RWPE1 (cell line): ENCODE measurements at regions not wholly inside any gene's neighbourhood (a gene's known extent, or its start where the extent isn't known, plus 50 kb on each side); places are given as distances from the start of the nearest gene placed in this dataset.

Experiments
- CTCF ChIA-PET: fragments of 350-600 bp; sonication (Branson Sonifier 250); formaldehyde crosslinking; extraction: SDS; loops from one replicate; lab custom pipeline; 2021; lab: Yijun Ruan, JAX
- POLR2A ChIA-PET: fragments of 400-600 bp; formaldehyde crosslinking; extraction: SDS; loops from one replicate; lab custom pipeline; 2020; ENCODE audit warnings: antibody characterized with exemption; ENCODE audit not compliant: low non-redundant PET; lab: Yijun Ruan, JAX
- DNase-seq: peaks from one replicate; pipeline ENCODE4 v3.0.0; 2012; ENCODE audit warnings: low spot score
- H3K27ac ChIP-seq: fragments of 450-650 bp; 2 replicates; pipeline ENCODE4 v1.5.1; 2017
- TF ChIP-seq, protein P1 (sequence below): fragments of 450-650 bp; conservative IDR thresholded peaks from 2 replicates; pipeline ENCODE4 v1.5.1; 2017; ENCODE audit warnings: low read depth, mild to moderate bottlenecking

DNA sequence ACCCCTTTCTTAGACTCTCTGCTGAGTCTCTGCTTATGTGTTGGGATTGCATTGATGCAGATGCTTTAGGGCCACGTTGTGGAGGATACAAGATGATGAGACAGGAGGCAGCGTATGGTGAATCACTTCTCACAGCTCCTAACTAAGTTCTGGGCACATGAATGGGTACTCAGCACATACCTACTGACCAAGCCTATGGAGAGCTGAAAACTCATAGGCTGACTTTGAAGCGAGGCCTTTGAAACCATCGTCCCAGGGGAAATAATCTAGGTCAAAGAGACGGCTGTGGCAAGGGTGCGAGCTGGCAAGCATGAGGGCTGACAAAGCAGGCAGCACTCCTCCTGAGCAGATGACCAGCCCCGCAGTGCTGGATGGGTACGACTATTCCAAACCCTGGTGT is 180.2 kb upstream of the TNP1 start:
- DNase-seq = no peak
- TF ChIP-seq, protein P1, sequence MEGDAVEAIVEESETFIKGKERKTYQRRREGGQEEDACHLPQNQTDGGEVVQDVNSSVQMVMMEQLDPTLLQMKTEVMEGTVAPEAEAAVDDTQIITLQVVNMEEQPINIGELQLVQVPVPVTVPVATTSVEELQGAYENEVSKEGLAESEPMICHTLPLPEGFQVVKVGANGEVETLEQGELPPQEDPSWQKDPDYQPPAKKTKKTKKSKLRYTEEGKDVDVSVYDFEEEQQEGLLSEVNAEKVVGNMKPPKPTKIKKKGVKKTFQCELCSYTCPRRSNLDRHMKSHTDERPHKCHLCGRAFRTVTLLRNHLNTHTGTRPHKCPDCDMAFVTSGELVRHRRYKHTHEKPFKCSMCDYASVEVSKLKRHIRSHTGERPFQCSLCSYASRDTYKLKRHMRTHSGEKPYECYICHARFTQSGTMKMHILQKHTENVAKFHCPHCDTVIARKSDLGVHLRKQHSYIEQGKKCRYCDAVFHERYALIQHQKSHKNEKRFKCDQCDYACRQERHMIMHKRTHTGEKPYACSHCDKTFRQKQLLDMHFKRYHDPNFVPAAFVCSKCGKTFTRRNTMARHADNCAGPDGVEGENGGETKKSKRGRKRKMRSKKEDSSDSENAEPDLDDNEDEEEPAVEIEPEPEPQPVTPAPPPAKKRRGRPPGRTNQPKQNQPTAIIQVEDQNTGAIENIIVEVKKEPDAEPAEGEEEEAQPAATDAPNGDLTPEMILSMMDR = no peak
- CTCF ChIA-PET = no interaction called here
- POLR2A ChIA-PET = no interaction called here
- no peak overlapping the region for H3K27ac ChIP-seq

DNA sequence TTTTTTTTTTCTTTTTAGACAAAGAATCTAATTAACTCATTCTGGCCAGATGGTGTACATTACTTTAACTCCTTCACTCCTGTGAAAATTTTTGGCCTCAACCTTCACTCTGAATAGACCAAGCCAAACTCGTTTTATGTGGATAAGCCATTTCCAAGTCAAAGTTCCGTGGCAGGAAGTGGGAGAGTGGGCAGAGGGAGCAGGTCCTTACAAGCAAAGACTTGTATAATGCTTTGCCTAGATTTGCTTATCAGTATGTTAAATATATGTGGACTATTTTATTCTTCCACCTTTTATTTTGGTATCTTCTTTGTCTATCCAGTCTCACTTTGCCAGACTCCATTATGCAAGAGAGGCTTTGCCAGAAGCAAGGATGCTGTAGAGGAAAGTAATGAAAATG is 178.1 kb upstream of the TNP1 start:
- ChIA-PET POLR2A (no interaction called here), CTCF (interaction anchor here (0.6 kb wide), 1 partner anchor 355 kb away, joined by 3 read pairs; no protein-coding TSS in a partner anchor)
- H3K27ac ChIP-seq = no peak overlapping the region
- TF ChIP-seq, protein P1 = no peak
- no peak for DNase-seq

DNA sequence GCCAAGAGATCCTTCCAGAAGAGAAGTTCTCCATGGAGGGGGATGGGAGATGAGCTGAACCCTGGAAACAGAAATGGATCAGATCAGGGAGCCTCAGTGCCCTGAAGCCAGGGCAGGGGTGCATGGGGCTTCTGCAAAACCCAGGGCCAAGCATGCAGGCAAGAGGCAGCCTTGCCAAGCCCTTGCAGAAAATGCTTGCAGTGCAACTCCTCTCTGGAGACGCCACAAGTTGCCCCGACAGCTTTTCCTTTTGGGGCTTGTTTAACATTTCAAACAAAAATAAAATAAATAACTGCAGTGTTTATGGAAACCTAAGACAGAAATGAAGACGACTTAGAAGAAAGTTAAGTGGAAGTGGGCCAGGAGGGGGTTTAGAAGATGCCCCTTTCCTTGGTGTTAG is 177.5 kb upstream of the TNP1 start:
- no peak overlapping the region for H3K27ac ChIP-seq
- ChIA-PET POLR2A (no interaction called here), CTCF (no interaction called here)
- TF ChIP-seq, protein P1 = no peak
- no peak for DNase-seq

DNA sequence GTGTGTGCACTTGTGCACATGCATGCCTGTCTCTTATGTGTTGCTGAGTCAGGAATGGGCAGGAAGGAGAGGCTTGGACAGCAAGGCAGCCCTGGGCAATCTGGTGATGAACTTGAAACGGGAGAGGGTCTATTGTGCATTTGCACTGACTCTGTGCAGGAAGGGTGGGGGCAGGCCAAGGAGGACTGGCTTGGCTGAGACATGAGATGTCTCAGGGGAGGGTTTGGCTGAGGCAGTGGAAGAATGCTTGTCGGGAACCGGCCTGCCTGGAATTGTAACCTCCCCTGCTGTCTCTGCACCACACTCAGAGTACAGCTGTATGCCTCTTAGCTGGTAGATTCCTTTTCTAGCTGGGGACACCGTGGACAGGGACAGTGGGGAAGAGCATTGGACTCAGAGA is 176.1 kb upstream of the TNP1 start:
- POLR2A ChIA-PET = no interaction called here
- H3K27ac ChIP-seq = no peak overlapping the region
- no peak for DNase-seq
- TF ChIP-seq, protein P1 = no peak
- CTCF ChIA-PET = no interaction called here

DNA sequence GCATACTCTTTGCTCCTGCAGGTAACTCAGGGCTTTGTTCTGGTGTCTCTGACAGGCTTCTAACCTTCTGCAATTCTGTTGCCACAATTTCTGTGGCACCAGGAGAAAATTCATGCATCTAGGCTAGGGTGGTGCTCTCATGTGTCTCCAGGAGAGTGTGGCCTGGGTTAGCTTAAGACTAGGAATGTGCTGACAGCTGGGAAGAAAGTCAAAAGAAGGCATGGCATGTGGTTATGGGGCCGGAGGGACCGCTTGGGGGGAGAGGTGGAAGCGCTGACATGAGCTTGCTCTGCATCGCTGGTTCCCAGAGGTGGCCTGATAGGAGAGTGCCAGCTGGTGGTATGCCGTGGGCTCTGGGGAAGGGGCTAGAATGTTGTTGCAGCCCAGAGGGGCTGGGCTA is 173.3 kb upstream of the TNP1 start:
- TF ChIP-seq, protein P1 = no peak
- DNase-seq = no peak
- CTCF ChIA-PET = no interaction called here
- POLR2A ChIA-PET = no interaction called here
- no peak overlapping the region for H3K27ac ChIP-seq

DNA sequence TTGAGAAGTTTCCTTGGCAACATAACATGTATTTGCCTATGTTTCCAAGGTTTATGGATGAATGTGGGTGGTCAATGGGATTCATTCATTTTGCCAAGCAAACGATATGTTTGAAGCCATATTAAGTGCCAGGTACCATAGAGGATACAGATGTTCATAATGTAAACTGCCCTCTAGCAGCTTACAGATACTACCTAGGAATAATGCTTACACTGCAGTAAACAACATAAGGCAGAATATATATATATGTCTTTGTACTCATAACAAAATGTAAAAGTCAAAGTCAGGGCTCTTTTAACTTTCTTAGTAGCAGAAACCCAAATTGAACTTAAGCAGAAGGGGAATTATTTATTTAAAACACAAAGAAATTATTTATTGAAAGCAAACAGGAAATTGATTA is 171.6 kb upstream of the TNP1 start:
- ChIA-PET POLR2A (no interaction called here), CTCF (interaction anchor here (0.6 kb wide), 1 partner anchor 468 kb away, joined by 3 read pairs; no protein-coding TSS in a partner anchor)
- no peak for DNase-seq

More for the DNA sequence above, 171.6 kb upstream of the TNP1 start:
- H3K27ac ChIP-seq = no peak overlapping the region
- TF ChIP-seq, protein P1 = no peak
